CD4-positive, alpha-beta T cell treated with Interleukin-21 for 1 hour (primary cell): ENCODE measurements at regions not wholly inside any gene's neighbourhood (a gene's known extent, or its start where the extent isn't known, plus 50 kb on each side); places are given as distances from the start of the nearest gene placed in this dataset.

ENCODE experiments used
- DNase-seq: peaks from one replicate; pipeline ENCODE4 v3.0.0-alpha.2; 2020

DNA sequence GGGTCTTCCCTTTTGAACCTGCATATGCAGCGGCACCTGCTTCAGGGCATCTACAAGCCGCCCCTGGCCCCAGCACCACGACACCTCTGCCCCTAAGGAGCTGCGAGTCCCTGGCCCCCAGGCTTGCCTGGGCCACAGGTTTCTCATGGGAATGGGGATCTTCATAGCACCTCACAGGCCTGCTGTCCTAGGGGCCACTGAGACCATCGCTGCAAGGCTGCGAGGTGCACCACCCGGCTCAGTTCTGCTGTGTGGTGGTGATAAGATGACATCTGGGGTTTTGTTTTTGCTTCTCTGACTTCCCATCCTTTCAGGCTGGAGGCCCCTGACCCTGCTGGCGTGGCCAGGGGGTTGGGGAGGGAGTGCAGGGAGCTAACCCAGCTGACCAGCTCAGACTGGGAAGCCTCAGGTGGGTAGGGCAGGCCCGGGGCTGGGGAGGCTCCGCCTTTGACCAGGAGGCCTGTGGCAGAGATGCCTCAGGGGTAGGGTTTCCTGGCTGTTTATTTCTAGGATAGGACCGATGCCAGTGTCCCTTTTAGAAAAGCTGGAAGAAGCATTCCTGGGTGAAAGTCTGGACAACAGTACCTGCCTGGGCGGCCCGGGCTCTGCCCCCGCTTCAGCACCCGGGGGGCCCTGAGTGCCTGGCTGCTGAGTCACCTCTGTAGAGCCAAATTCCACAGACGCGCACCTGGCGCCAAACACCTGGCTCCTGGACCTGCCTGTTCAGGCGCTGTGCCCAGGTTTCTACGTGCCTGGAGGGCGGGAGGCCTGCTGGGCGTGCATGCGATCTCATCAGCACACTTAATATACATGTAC lies 264.7 kb downstream of the DLL1 start:
- no peak for DNase-seq

DNA sequence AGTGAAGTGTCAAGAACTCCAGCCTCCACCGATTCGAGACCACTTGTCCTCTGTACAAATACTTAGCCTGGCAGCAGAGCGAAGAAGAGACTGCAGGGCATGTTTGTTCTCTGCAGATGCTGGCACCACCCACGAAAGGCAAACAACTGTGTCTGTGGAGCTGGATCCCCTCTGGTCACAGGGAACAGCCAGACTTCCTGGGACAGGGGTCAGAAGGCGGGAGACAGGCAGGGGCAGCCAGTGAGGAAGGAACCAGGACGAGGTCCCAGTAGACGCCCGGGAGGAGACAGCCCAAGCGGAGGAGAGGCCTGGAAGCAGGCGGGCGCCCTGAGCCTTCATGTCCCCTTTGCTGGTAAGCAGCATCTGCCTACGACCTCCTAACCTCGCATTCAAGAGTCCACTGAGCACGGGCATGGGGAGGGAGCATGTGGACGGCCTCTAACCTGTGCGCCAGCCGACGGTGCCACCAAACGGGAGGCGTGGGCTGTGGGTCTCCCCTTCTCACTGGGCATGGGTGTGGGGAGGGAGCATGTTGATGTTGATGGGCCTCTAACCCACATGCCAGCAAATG lies 265.5 kb downstream of the DLL1 start:
- DNase-seq: no peak

DNA sequence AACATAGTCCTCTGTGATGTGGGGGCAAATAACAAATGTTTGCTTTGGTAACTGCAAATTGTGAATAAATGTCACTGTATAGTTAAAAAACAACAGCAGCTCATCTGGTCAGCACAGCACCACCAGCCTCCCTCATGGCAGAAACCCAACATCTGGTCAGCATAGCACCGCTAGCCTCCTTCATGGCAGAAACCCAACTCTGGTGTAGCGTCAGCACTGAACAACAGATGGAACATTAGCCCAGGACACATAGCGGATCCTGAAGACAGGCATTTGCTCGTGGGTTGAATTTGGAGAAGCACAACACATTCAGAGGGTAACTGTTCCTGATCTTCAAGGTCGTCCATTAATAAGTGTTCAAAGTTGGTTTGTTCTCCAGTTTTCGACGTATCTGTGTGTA lies 265.9 kb downstream of the DLL1 start:
- no peak for DNase-seq

DNA sequence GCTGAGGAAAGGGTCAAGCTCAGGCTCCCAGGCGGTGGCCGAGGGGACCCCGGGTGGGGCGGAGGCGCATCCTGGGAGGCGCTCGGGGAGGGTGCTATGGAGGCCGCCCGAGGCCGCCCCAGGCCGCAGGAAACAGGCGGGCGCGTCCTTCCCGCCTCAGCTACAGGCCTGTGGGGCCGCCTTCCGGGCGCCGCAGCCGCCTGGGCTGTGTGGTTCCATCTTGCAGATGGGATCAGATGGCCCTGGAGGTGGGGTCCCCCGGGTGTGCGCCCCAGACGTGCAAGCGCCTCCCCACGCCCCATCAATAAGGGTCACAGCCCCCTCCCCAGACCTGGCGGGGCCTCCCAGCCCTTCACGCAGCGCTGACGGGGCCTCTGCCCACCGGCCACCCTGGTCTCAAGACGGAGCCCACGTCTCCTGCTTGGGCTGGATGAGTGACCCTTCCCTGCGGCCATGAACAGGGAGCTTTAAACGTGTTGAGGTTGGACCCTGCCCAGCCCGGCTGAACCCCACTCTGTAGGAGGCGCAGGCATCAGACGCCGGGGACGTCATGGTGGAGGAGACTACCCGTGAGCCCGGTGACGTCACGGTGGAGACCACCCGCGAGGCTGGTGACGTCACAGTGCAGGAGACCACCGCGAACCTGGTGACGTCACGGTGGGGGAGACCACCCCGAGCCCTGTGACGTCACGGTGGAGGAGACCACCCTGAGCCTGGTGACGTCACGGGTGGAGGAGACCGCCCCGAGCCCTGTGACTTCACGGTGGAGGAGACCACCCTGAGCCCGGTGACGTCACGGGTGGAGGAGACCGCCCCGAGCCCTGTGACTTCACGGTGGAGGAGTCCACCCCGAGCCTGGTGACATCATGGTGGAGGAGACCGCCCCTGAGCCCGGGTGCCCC lies 267.0 kb downstream of the DLL1 start:
- no peak for DNase-seq

DNA sequence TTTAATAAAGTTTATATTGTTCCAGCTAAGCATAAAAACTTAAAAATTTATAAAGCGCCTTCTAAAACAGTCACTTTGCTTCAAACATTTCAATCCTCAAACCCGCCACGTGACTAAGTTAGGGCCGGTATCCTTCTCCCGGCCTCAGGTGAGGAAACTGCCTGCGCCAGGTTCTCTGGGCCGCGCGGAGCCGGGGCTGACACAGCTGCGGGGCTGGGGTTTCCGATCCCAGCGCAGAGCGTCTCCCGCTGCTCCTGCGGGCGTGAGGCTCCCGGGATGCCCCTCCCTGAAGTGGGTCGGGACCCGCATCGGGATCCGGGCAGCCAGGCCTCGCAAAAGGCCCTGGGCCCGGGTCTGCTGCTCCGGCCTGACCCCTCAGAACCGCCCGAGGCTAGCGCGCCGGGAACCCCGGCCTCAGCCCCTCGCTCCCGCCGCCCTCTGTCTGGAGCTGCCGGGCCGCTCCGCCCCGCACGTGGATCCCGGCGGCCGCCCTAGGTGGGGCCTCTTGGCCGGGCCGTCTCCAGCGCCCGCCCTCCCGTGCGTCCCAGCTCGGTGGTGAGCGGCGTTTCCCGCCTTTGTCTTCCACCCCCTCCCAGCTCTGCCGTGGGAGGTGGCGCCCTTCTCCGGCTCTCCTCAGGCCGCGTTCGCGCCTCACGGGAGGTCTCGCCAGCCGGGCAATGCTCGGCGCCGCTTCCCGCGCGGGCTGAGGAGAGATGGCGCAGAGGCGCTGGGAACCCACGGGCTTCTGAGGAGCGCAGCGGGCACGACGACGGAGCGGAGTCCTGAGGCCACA lies 267.9 kb downstream of the DLL1 start:
- DNase-seq: no peak

DNA sequence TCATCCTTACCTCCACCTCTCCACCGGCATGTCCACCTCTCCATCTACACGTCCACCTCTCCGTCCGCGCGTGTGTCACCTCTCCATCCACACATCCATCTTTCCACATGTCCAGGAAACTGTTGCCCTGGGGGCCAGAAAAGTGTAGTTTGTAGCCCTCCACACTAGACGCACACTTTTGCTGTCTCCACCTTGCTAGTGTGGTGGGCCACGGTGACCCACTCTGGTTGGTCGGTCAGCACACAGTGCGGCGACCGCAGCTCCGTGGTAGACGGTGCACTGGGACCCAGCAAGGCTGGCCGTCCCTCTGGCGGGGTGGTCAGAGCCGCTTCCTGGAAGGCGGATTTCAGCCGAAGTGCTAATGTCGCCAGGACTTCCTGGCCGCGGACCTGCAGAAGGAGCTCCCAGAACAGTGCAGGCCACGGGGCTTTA lies 268.6 kb downstream of the DLL1 start:
- DNase-seq: no peak

DNA sequence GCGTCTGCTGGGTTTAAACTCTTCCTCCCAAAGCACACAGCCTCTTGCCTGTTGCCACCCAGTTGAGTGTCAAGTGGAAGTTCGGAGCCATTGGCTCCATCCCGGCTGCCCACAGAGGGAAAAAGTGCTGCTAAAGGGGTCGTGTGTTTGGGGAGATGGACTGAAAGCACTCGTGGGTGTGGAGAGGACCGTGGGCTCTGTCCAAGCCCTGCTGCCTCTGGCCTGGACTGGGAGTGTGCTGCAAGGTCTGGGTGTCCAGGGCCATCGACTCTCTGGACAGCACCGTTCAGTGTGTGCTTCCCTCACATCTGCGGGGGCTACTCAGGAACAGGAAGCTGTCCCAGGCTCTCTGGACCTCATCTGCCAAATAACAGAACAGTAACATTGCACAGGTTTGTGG lies 269.3 kb downstream of the DLL1 start:
- no peak for DNase-seq

DNA sequence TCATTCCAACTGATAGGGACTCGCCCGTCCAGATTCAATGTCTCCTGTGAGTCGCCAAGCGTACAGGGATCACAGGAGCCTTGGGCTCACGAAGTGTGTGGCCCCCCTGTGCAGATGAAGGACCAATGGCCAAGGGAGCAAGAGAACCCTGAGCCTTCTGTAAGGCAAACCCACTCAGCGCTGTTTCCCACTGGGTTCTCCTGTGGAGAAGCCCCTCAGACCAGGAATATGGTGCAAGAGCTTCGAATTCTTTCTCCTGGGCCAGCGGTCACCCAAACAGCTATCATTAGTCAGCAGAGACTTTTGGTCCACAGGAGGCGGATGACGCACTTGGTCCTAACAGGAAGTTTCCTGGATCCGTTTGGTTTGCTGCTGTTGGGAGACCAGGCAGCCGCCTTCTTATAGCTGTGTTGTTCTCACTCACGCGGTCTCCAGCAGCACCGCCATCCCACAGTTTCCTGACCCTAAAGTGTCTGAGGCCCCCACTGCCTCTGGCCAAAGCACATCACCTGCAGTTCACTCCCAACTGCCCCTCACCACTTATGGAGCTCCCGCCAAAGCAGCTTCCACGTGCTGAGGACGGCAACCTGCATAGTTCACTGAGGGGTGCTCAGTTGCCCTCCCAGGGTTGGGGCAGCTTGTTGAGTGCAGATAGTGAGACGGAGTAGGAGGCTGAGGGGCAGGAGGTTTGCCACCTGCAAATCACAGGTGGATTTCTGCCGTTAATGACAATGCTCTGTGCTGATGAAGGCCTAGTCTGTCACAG lies 268.6 kb downstream of the ERMARD start:
- DNase-seq: no peak

DNA sequence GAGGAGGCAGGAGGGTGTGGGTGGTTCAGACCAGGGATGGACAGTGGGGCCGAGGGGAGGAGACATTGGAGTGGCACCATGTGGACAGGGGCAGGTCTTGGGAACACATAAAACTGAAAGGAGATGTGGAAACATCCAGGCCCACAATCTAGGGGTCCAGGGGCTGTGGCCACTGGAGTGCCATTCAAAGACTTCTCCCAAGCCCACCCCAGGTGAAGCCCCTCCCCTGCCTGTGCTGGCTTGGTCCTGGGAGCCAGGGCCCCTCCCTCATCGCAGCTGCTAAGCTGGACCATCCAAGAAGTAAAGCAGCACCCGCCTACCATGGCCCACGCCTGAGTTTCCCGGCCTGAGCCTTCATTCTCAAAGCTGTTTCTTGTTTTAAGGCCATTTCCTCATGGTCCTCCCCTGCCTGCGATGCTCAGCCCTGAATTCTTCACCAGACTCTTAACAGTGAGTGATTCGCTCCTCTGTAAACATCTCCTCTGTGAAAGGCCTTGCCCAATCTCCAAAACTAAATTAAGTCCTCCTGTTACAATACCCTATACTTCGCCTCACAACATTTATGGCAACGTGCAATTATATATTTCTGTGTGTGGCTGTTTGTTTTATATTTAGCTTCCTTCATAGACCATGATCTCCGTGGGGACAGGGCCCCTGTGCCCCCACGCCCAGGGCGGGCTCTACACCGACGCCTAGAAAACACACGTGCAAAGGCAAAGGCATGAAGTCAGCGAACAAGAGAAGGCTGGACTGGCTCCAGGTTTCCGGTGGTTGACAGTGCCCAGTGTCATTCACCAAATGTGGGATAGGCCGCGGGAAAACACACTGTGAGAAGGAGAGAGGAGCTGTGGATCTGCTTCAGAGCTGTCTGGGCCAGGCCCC lies 267.8 kb downstream of the ERMARD start:
- no peak for DNase-seq

DNA sequence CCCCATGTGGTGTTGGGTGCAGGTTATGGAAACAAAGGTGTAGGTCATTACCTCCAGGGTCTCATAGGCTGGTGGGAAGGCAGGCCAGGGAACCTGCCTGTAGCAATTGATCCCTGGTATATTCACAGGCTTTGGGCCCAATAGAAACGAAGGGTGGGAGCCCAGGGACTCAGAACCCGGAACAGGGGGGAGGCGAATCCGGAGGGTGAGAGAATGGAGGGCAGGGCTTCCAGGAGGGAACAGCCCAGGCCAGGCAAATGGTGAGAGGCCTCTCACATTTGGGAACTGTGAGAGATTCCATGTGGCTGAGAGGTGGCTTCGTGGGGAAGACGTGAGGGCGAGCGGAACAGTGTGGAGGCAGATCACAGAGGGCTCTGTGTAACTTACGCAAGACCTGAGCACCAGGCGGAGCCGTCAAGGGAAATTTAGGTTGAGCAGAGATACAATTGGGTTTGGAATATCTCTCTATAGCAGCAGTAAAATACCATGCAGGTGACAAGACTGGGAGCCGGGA lies 267.1 kb downstream of the ERMARD start:
- DNase-seq: no peak

DNA sequence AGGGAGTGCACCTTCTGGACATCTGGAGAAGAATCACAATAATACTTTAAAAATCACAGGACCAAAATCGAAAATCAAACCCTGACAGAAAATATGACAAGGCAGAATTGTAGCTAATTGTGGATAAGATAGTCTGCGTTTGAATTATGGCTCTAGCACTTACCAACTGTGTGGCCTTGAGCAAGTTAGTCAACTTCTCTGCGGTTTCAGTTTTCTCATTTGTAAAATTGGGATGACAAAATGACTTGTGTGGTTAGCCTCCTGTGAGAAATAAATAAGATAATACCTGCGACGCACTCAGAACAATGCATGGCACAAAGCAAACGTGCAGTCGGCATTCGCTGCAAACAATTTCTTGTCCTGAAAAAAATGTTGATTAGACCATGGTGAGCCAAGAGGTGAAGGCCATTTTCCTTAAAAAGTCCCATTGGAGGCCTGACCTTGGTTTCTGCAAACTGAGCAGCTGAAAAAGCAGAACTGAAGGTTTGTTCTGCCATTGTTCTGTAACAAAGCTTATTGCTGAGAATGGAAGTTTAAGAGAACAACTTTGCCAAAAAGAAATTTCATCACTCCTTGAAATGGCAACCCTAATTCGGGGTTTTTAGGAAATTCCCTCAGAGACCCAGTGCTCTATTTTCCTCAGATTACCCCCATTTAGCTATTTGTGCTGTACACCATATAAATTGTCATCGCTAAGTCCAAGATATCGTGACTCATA lies 266.3 kb downstream of the ERMARD start:
- no peak for DNase-seq

DNA sequence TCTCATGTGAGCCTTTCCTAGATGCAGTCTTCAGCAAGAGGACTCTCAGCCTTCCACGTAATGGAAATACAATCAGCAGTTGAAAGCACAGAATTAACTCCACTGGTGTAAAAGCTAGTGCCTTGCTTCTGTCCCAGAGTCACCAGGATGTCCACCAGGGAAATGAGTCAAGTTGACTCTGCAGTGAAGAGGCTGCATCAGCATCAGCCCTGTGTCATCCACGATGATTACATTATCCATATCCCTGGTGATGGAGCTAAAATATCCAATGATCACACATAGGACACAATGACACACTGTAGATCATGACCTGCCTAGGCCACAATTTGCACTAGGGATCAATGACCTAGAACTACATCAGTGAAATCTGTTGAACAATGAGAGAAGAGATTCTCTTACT lies 262.4 kb downstream of the ERMARD start:
- DNase-seq: no peak

DNA sequence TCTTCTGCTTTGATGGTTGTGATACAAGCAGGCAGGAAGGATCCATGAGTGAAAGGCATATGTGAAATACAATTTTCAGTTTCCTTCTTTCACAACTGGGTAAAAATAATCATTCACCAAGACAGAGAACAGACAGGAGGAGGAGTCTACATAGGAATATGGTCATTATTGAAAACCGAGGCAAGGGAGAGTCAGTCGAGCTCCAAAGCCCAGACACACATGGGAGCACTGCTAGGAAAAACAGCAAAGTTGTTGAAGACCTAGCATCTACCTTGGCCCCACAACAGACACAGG lies 260.6 kb downstream of the ERMARD start:
- no peak for DNase-seq

DNA sequence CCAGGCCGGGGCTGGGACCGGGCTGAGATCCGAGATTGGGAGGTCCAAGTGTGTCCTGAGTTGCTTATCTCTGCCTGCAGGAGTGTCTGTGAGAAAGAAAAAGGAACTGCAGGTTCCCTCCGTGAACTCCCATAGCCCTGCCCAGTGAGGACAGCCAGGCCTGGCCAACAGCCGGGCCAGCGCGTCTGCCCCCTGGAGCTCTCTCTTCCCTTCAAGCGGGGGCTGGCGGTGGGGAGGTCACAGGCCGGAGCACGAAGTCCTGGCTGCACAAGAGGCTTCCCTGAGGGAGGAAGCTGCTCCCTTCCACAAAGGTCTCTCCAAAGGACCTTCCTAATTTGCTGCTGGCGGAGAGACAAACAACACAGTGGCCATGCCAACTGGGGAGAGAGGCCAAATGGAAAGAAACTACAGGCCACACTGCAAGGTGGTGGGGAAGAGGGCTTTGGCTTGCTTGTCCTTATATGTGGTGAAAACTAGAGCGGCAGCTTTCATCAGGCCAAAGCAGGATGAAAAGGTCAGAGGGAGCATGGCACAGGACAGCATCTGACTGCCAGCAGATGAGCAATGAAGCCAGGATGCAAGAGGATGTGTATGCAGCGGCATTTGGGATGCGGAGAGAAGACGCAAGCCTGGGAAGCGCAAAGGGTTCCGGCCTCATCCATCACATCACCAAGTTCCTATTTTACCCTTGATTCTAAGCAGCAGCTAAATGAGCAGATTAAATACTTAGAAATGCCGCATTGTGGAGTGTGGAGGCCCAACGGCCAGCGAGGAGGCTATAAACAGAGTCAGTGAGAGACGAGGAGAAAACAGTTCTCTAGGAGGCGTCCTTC lies 260.0 kb downstream of the ERMARD start:
- no peak for DNase-seq

DNA sequence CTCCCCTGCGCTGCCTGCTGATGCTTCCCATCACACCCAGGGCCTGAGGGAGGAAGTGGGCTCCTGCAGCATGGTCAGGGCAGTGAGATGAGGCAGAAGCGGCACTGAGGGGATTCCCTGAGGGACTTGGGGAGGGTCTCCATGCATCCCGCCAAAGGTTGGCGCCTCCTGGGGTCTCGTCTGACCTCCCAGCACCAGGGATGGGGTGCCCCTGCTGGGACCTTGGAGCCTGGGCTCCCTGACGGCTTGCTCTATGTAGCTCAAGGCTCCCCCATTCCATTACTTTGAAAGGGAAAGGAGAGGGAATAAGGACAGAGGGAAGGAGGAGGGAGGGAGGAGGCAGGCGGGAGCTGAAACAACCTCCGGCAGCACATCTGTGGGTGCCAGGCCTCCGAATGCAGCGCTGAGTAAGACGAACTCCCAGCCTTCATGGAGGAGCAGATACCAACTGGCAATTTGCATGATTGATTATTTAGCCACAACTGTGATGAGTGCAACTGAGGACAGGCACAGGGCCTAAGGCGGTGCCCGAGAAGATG lies 259.3 kb downstream of the ERMARD start:
- no peak for DNase-seq

DNA sequence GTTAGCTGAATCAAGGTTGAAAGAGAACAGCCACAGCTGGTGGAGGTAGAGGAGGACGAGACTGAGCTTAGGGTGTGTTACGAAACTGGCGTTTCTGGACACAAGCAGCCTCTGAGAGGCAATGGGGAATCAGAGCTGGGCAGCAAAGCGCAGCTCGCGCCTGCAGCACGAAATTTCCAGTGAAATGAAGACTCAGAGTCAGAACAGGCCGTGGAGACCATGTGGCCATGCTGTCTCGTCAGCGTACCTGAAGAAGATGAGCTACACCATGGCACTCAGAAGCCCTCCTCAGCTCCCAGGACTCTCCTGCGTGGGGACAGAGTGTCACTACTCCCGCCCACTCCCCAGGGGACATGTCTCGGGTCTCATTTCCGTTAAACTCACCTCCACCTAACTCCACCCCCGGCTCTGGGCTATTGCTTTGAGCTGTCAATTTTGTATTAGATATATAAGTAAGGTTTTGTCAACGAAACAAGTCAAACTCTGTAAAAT lies 256.9 kb downstream of the ERMARD start:
- no peak for DNase-seq

DNA sequence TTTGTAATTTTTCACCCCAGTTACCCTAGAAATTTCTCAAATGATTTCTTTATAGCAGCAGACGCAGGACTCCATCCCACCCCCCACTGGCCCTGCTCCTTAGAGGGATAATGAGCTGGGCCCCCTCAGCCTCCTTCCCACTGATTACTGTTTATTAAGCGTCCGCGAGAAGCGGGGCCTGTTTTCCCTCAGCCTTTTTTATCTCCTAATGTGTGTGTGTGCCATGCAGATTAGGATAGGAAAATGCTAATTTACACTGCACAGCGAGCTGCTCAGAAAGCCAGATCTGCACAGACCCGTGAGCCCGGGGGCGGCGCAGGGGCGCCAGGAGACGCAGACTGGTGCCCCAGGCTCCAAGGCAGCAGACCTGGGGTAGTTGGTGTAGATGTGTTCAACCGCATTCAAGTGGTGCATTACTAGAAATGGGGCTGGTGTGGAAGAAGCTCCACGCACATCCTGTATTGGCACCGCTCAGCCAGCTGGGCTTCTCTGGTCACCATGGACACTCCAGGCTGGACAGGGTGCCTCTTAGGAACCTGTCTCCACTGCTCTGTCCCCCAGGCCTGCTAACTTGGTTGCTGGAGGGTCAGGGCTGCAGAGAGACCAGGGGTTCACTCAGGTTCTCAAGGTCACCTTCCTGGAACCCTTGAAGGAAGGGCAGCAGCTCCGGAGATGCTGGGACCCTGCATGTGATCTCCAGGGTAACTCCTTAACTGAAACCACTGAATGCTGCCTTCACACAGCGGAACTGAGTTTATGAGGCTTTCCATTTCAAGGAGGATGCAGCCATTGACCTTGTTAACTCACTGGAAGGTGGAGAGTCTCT lies 256.3 kb downstream of the ERMARD start:
- DNase-seq: no peak

DNA sequence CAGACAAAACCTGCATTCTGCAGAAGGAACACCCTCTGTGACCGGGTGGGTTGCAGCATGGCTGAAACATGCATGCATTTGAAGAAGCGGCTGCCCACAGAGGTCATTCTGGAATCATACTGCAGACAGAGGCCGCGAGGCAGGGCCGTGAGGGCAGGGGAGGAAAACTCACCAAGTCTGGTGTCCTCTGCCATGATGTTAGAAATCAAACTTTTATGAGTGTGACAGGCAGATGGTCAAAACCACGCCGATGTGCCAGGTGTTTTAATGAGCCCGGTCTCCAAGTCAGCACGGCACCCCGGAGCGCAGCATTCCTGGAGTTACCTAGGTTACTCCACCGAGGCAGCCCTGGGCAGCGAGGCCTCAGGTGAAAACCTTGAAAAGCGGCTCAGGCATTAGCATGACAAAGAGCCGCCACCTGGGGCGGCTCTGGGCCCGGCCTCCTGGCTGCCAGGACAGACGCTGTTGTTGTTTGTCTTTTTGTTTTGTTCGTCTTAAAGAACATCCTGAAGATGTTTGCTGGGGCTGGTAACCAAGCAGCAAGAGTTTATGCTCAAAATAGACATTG lies 255.6 kb downstream of the ERMARD start:
- no peak for DNase-seq
